ENCODE measurements at regions not wholly inside any gene's neighbourhood (a gene's known extent, or its start where the extent isn't known, plus 50 kb on each side); places are given as distances from the start of the nearest gene placed in this dataset.

DNA sequence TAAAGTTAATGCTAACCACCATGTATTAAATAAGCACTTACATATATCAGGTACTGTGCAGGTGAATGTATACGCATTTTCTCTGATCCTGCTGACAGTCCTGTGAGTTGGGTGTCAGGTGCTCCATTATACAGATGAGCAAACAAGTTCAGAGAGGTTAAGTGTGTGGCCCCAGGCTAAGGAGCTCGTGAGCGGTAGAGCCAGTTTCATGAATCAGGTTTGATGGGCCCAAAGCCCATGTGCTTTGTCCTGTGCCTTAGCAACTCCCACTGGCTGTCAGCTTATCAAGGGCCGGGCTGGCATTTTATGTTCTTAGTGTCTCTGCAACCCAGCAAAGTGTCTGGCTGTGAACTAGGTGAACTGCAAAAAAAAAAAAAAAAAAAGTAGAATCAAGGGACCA is 701.2 kb upstream of the TBX3 start:
- TF ChIP-seq YY1 (IDR thresholded peaks at IDR 0.05; ENCODE audit: insufficient read depth, insufficient read length): no peak
- no peak for TF ChIP-seq ZNF274 (IDR thresholded peaks at IDR 0.05; ENCODE audit: low read depth, low read length)

Measured in NT2/D1 (cell line).